ENCODE measurements at regions not wholly inside any gene's neighbourhood (a gene's known extent, or its start where the extent isn't known, plus 50 kb on each side); places are given as distances from the start of the nearest gene placed in this dataset.

DNA sequence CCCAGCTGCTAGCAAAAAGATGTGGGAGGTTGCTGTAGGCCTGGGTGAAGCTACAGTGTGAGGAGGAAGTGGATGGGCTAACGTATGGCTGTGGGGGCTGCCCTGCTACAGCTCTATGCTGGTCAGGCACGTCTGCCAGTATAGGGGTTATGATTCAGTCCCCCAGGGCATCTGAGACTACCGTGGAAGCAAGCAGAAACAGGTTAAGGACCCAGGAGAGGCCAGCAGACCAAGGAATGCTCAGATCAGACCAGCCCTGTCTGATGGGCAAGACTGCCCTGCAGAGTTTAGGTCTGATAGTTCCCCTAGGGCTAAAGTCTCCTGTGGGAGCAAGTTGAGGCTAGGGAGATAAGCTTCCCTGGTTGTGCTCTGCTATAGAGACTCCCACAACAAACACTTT is 416.1 kb upstream of the CTNND2 start:
- TF ChIP-seq, protein P1, sequence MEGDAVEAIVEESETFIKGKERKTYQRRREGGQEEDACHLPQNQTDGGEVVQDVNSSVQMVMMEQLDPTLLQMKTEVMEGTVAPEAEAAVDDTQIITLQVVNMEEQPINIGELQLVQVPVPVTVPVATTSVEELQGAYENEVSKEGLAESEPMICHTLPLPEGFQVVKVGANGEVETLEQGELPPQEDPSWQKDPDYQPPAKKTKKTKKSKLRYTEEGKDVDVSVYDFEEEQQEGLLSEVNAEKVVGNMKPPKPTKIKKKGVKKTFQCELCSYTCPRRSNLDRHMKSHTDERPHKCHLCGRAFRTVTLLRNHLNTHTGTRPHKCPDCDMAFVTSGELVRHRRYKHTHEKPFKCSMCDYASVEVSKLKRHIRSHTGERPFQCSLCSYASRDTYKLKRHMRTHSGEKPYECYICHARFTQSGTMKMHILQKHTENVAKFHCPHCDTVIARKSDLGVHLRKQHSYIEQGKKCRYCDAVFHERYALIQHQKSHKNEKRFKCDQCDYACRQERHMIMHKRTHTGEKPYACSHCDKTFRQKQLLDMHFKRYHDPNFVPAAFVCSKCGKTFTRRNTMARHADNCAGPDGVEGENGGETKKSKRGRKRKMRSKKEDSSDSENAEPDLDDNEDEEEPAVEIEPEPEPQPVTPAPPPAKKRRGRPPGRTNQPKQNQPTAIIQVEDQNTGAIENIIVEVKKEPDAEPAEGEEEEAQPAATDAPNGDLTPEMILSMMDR (IDR thresholded peaks at IDR 0.05): no peak
- TF ChIP-seq EP300 (IDR thresholded peaks at IDR 0.05): no peak
